AML-193 (cell line): ENCODE measurements at regions not wholly inside any gene's neighbourhood (a gene's known extent, or its start where the extent isn't known, plus 50 kb on each side); places are given as distances from the start of the nearest gene placed in this dataset.
"Not testable (repeated sequence)": the region's sequence is repeated elsewhere in the genome, so short reads cannot be mapped to it uniquely, and the experiment has no call there.

ENCODE experiments used
- DNase-seq, 2 experiments: peaks; one replicate each; lab custom pipeline; 2025; lab: John Stamatoyannopoulos, UW

DNA sequence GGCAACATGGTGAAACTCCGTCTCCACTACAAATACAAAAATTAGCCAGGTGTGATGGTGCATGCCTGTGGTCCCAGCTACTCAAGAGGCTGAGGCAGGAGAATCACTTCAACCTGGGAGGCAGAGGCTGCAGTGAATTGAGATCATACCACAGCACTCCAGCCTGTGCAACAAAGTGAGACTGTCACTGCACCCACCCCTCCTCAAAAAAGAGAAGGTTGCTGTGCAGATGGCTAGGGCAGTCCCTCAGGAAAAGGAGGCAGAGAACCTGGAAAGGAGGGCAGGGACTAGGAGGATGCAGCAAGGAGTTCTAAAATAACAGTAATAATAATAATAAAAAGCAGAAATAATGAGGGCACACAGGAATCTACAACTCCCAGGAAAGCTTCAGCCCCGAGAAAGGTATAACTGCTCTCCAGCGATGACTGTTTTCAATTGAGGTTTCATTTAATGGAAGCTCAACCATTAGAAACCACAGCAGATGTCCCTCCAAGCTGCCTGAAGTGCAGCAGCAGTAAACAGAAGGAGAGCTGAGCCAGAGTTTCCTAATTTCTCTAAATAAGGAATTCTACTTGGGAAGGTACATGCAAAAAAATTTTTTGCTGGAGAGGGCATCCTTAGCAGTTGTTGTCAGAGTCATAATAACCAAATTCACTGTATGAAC lies 326.5 kb downstream of the GATA3 start:
- DNase-seq, result no peak

DNA sequence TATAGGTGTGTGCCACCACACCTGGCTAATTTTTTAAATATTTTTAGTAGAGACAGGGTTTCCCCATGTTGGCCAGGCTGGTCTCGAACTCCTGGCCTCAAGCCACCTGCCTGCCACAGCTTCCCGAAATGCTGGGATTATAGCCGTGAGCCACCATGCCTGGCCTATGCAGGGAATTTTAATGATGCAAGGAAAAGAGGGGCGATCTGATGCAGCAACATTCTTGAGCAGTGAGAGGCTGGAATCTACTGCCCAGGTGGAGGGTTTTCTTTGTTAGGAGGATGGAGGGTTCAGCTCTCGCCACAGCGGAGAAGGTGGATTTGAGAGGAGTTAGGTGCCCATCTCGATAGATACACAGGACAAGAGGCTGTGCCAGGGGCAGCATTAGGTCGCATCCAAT lies 332.3 kb downstream of the GATA3 start:
- no peak for DNase-seq

DNA sequence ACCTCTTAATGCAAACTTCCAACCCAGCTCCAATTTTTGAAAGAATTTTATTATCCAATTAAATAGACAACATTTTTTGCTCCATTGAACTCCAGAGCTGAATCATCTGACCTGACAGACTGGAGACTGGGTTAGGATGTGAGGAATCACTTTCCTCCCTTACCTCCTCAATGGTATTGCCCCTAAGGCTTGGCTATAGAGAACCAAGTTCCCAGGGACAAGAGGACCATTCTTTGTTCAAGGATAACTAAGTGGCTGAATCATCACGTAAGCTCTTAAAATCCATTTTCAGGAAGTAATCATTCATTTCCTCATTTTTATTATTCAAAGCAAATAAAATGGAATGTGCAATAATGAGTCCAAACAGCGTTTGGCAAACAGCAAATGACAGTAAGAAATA lies 335.1 kb downstream of the GATA3 start:
- no peak for DNase-seq

- no peak for DNase-seq
These were observed 337.7 kb downstream of the GATA3 start for GRCh38 chr10:8392216-8392615.

GRCh38 chr10:8393531-8393930 lies 339.0 kb downstream of the GATA3 start:
- no peak for DNase-seq

GRCh38 chr10:8396675-8397074 lies 342.2 kb downstream of the GATA3 start:
- DNase-seq, result no peak

DNA sequence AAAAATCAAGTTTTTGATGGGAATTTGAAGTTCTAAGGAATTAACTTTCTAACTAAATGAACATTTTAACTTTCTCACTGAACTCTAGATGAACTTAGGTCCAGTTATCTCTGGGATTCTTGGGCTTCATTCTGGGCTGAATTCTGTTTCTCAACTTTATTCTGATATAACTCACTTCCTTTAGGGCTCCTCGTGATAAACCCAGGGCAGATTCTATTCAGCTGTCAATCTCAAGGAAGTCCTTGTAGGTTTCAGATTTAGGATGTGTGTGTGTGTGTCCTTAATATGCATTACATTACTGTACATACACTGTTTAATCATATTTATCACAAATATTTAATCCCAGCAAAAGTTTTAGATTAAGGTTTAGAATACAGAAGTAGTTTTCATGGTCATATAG lies 344.3 kb downstream of the GATA3 start:
- no peak for DNase-seq

- no peak for DNase-seq
These were observed 345.7 kb downstream of the GATA3 start for GRCh38 chr10:8400151-8400550.

- DNase-seq, result no peak
These were observed 346.4 kb downstream of the GATA3 start for GRCh38 chr10:8400892-8401291.

- DNase-seq, result no peak
These were observed 347.0 kb downstream of the GATA3 start for GRCh38 chr10:8401531-8401930.

- no peak for DNase-seq
These were observed 348.1 kb downstream of the GATA3 start for GRCh38 chr10:8402576-8402975.

GRCh38 chr10:8403711-8404371 lies 349.4 kb downstream of the GATA3 start:
- no peak for DNase-seq

DNA sequence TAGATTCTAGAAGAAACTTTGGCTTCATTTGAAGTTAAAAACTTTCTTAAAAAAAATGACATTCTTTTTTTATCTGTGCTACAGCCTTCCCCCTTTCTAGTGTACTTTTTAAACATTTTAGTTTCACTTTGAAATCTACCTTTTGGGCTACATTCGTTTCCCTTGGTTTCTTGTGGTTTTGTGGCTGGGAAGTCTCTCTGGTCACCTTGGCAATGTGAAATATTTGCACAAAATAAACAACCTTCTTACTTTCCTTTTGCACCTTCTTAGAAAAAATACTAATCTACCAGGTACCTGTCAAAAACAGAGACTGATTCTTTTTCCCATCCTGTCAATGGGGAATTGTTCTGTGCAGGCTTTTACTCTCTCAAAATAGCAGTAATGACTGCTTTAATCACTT lies 350.2 kb downstream of the GATA3 start:
- DNase-seq, result no peak

GRCh38 chr10:8405596-8405995 lies 351.1 kb downstream of the GATA3 start:
- no peak for DNase-seq

DNA sequence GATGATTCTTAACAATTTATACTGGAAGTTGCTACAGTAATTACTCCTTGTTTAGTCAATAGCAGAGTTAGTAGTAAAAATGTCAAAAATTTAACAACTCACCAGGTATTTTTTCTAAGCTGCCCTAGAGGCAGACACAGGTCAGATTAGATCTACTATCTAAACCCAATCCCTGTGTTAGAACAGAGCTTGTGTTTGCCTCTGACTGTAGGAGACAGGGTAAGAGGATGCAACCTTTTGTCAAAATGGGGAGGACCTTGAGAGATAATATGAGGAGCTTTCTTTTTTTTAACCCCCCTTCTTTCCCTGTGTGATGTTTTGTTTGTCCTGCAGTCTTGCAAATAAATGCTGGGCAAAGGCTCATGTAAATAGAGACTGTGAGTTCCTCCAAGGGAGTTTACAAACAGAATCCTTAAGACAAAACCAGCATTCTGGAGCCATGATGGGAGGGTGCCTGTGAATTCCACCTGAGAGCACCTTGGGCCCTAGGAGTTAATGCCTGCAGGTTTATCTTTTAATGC lies 353.1 kb downstream of the GATA3 start:
- DNase-seq, result no peak

DNA sequence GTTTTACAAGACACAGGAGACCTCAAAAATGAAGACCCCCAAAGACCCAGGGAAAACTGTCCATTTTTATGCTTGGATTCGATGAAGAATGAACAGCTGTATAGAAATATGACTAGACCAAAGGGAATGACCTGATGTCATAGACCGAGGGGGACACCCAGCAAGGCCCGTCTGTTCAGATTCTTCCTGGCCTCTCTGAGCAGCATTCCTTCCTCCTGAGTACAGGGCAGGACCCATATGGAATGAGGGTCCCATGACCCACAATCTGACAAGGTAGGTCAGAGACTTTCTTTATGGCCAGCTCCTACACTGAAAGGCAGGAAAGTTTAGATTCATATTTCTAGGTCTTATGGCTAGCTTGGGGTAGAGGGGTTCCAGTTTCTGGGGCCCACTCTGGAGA lies 356.0 kb downstream of the GATA3 start:
- DNase-seq, result no peak

DNA sequence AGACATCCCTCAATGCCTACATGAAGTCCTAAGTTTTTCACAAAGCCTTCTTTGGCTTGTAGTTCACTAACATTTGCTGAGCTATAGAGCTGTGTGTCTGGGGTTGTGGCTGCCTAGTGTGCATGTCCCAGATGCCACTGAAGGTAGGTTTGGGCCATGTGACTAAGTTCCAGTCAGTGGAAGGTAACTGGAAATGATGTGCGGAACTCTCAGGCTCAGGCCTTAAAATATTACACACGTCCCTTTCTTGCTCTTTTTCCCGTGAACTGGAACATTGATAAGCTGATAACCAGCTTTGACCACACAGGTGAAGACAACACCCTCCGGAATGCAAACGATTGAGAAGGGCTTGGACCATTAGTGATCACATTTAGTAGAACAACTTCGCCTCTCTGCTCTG lies 358.1 kb downstream of the GATA3 start:
- no peak for DNase-seq

DNA sequence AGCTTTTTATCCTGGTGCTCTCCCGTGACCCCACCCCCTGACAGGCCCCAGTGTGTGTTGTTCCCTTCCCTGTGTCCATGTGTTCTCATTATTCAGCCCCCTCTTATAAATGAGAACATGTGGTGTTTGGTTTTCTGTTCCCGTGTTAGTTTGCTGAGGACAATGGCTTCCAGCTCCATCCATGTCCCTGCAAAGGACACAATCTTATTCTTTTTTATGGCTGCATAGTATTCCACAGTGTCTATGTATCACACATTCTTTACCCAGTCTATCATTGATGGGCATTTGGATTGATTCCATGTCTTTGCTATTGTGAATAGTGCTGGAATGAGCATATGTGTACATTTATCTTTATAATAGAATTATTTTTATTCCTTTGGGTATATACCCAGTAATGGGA lies 360.5 kb downstream of the GATA3 start:
- not testable (repeated sequence) for DNase-seq

DNA sequence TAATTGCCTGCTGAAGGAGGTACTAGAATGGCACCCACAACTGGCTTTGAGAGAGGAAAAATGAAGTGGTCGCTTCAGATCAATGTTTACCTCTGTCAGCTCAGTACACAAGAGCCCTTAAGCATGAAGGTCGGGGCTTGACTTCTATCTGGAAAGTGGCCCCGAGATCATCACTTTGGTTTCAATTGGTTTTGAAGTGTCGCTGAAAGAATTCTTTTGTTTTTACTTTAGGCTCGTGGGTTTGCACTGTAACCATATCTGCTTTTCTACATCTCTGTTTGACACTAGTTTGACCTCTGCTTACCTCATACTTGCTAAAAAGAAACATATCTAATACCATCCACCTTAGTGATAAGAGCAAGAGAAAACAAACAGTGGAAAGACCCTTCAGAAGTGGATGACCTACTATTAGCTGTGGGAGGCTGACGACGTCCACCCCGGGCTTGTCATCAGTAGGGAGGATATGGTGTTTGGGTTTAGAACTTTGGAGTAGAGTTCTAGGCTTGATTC lies 361.8 kb downstream of the GATA3 start:
- DNase-seq, result no peak

DNA sequence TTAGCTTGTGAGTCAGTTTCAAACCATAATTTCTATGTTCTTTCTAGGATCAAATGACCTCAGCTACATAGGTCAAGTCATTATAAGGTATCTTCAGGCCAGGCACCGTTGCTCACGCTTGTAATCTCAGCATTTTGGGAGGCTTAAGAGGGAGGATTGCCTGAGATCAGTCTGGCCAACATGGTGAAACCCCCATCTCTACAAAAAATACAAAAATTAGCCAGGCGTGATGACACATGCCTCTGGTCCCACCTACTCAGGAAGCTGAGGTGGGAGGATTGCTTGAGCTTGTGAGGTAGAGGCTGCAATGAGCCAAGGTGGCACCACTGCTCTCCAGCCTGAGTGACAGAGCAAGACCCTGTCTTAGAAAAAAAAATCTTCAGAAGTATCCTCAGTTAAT lies 362.3 kb downstream of the GATA3 start:
- no peak for DNase-seq

- DNase-seq, result no peak
These were observed 363.1 kb downstream of the GATA3 start for GRCh38 chr10:8417631-8418030.

- DNase-seq, result no peak
These were observed 364.1 kb downstream of the GATA3 start for GRCh38 chr10:8418631-8419030.

GRCh38 chr10:8420182-8420581 lies 365.7 kb downstream of the GATA3 start:
- no peak for DNase-seq
